ENCODE measurements at regions not wholly inside any gene's neighbourhood (a gene's known extent, or its start where the extent isn't known, plus 50 kb on each side); places are given as distances from the start of the nearest gene placed in this dataset.

DNA sequence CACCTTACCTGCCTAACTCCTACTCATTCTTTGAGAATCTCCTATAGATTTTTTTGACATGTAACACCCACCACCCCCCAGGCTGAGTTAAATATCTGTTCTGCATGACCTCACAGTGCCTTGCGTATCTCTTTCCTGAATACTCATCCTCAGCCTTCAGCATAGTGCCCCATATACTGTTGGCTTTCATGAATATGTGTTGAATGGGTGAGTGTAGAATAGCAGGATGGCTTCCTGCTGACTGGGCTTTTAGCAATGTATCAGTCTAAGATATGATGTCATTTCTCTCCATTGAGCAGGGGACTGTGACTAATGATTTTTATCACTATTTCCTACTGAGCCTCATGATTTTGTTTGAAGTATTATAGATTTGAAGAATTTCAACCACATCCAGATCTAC is 361.6 kb upstream of the MARCKS start:
- Histone ChIP-seq H3K79me2 (replicated peaks; ENCODE audit: insufficient read depth) (no peaks in the 10 kb centered on the region), H3K36me3 (ENCODE audit: insufficient read depth) (no peaks in the 10 kb centered on the region), H3K4me3 (no peak overlapping the region), H3K4me1 (ENCODE audit: insufficient read depth) (no peaks in the 10 kb centered on the region), H2AFZ (no peak overlapping the region), H3K9me2 (ENCODE audit: insufficient read depth) (peaks cover 7% of the 10 kb centered on the region), H4K20me1 (replicated peaks; ENCODE audit: insufficient read depth) (no peaks in the 10 kb centered on the region), H3F3A (replicated peaks; ENCODE audit: low read depth) (no peaks in the 10 kb centered on the region), H3K27ac (ENCODE audit: low read depth) (no peak overlapping the region), H3K4me2 (no peak overlapping the region), H3K27me3 (ENCODE audit: insufficient read depth) (no peaks in the 10 kb centered on the region)
- no peak for TF ChIP-seq STAT1 (IDR thresholded peaks at IDR 0.05; ENCODE audit: unreplicated experiment)
- no peak for TF ChIP-seq ZNF114 (CRISPR knock-in tag; IDR thresholded peaks at IDR 0.05)
- no peak for TF ChIP-seq ETS1 (IDR thresholded peaks at IDR 0.05)
- TF ChIP-seq EZH2 (IDR thresholded peaks at IDR 0.05; ENCODE audit: low read depth, unreplicated experiment): no peak
- no peak for TF ChIP-seq ZNF331 (CRISPR knock-in tag; IDR thresholded peaks at IDR 0.05; ENCODE audit: low read depth)
- TF ChIP-seq POLR2AphosphoS5 (IDR thresholded peaks at IDR 0.05; ENCODE audit: low read depth): no peak
- TF ChIP-seq ZNF462 (CRISPR knock-in tag; IDR thresholded peaks at IDR 0.05): no peak
- TF ChIP-seq, protein P1, sequence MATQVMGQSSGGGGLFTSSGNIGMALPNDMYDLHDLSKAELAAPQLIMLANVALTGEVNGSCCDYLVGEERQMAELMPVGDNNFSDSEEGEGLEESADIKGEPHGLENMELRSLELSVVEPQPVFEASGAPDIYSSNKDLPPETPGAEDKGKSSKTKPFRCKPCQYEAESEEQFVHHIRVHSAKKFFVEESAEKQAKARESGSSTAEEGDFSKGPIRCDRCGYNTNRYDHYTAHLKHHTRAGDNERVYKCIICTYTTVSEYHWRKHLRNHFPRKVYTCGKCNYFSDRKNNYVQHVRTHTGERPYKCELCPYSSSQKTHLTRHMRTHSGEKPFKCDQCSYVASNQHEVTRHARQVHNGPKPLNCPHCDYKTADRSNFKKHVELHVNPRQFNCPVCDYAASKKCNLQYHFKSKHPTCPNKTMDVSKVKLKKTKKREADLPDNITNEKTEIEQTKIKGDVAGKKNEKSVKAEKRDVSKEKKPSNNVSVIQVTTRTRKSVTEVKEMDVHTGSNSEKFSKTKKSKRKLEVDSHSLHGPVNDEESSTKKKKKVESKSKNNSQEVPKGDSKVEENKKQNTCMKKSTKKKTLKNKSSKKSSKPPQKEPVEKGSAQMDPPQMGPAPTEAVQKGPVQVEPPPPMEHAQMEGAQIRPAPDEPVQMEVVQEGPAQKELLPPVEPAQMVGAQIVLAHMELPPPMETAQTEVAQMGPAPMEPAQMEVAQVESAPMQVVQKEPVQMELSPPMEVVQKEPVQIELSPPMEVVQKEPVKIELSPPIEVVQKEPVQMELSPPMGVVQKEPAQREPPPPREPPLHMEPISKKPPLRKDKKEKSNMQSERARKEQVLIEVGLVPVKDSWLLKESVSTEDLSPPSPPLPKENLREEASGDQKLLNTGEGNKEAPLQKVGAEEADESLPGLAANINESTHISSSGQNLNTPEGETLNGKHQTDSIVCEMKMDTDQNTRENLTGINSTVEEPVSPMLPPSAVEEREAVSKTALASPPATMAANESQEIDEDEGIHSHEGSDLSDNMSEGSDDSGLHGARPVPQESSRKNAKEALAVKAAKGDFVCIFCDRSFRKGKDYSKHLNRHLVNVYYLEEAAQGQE (IDR thresholded peaks at IDR 0.05; ENCODE audit: unreplicated experiment): no peak
- no peak for TF ChIP-seq NANOG (IDR thresholded peaks at IDR 0.05; ENCODE audit: borderline replicate concordance)
- no peak for TF ChIP-seq CTCF (conservative IDR thresholded peaks at IDR 0.05; ENCODE audit: low read depth in 2 of 2)
- TF ChIP-seq CREB1 (CRISPR knock-in tag; IDR thresholded peaks at IDR 0.05; ENCODE audit: low read depth): no peak
- no peak for TF ChIP-seq JUNB (IDR thresholded peaks at IDR 0.05; ENCODE audit: unreplicated experiment)
- no peak for TF ChIP-seq EZH2phosphoT487 (IDR thresholded peaks at IDR 0.05; ENCODE audit: unreplicated experiment)
- Mint-ChIP-seq H3K9me3 (no peaks in the 10 kb centered on the region), H3K4me1 (no peaks in the 10 kb centered on the region), H3K27ac (no peak overlapping the region), H3K27me3 (ENCODE audit: insufficient read depth, low read depth, poor library complexity) (no peaks in the 10 kb centered on the region), H3K4me3 (no peak overlapping the region), H3K36me3 (ENCODE audit: low read depth) (no peaks in the 10 kb centered on the region)
- DNase-seq (ENCODE audit: low spot score): no peak
- no peak for ATAC-seq
